ENCODE measurements at regions not wholly inside any gene's neighbourhood (a gene's known extent, or its start where the extent isn't known, plus 50 kb on each side); places are given as distances from the start of the nearest gene placed in this dataset.

DNA sequence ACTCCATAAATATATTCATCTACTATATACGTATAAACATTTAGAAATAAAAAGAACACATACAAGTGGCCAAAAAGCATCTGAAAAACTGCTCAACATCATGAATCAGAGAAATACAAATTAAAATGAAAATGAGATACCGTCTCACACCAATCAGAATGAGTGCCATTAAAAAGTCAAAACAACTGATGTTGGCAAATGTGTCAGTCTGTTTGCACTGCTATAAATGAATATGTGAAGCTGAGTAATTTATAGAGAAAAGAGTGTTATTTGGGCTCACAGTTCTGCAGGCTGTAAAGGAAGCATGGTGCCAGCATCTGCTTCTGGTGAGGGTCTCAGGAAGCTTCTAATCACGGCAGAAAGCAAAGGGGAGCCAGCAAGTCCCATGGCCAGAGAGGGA is 620.3 kb upstream of the CCDC54 start:
- DNase-seq (ENCODE audit: low spot score) = no peak

DNA sequence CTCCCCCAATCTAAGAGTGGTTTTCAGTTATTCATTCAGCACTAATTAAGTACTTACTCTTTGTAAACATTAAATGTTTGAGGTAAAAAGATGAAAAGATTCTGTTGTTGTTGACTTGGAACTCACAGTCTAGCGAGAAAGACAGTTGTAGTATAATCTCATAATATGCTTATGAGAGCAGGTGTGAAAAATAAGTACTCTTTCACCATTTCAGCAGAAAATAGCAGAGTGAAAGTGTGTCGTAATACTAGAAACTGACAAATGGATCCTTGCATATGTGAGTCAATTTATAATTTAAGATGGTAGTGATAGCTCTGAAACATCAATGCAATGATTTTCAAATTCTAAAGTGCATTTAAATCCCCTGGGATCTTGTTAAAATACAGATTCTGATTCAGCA is 618.8 kb upstream of the CCDC54 start:
- no peak for DNase-seq (ENCODE audit: low spot score)

DNA sequence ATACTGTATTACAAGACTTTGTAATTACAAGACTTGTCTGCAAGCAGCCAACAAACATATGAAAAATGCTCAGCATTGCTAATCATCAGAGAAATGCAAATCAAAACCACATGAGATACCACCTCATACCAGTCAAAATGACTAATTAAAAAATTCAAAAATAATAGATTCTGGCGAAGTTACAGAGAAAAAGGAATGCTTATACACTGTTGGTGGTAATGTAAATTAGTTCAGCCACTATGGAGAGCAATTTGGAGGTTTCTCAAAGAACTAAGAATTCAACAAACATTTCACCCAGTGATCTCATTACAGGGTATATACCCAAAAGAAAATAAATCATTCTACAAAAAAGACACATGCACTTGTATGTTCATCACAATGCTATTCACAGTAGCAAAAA is 617.5 kb upstream of the CCDC54 start:
- DNase-seq (ENCODE audit: low spot score) = no peak

DNA sequence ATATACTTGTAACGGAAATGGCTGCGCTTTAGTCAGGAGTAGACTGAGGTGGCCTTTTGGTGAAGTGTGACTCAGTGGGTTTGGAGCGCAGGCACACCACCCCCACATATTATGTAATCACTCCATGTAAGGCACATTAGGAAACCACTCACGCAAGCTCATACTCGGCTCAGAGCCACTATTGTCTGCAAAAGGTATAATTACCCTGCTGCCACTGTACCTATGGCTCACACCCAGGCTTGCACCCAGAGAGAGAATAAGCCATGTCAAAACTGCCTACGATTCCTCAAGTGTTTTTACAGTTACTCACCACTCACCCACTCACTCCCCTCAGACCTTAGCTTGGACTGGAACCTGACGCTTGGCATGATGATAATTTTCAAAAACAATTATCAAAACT is 611.9 kb upstream of the CCDC54 start:
- no peak for DNase-seq (ENCODE audit: low spot score)

DNA sequence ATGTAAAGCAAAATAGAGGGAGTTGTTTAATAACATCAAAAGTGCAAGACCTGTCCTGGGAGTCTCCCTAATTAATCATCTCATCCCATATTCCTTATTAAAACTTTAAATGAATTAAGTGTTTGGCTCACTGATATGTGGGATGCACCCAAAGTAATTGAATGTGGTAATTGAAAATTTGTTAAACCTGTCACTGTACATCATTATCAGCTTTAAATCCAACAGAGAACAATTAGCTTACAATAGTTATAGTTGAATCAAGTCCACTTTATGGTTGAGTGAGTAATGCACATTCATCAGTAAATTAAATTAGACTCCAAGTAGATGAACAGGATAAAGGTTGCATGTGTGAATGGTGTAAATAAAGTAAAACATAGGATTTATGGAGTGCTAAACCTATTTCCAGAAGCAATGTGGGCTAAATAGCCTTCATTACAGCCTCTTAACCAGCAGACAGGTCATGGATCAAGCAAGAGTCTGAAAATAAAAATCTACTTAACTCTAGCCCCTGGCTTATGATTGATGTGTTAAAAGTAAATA is 608.2 kb upstream of the CCDC54 start:
- no peak for DNase-seq (ENCODE audit: low spot score)

DNA sequence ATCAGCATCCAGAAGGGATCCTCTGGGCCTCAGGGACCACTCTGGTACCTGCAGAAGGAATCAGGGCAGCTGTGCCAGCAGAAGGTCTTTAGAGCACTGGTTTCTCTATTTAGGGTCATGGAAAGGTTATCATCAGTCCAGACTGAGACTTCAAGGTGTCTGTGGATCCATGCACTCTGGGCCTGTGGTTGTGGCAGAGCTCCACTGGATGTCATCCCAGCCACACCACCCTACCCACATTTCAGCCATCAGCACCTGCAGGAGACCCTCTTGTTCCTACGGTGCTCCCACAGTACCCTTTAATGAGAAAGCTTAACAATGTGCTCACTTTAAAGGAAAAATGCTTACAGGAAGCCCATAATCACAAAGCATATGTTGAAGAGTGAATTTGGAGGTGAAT is 603.4 kb upstream of the CCDC54 start:
- DNase-seq (ENCODE audit: low spot score) = no peak

DNA sequence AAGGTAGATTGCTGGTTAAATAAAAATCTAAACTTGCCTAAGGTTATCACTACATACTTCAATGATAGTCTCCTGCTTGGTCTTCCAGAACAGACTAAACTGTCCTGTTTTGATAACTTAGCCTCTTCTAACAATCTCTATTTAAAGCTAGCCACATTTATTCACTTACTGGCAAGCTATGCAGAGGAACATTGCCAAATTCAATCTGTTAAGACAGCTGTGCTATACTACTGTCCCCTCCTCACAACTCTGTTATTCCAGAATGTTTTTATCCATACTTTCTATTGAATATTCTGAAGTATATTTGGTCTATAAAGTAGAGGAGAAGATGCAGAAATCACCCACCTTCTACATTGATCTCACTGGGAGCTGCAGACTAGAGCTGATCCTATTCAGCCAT is 594.0 kb upstream of the CCDC54 start:
- no peak for DNase-seq (ENCODE audit: low spot score)

DNA sequence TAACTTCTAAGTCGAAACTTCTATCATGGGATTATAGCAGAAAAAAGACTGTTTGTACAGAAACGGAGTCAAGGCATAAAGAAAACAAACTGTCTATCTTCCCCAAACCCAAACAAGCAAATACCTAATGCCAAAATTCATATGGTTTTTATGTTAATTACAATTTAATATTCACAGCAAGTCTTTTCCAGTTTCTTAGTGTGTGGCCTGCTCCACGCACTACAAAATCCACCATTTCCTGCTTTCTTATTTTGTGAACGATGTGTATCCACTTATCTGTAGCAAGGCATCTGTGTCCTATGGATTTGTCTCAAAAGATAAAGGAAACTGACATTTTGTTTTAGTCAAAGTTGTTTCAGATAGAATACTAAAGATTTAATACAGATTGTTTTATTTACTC is 588.0 kb upstream of the CCDC54 start:
- DNase-seq (ENCODE audit: low spot score) = no peak

DNA sequence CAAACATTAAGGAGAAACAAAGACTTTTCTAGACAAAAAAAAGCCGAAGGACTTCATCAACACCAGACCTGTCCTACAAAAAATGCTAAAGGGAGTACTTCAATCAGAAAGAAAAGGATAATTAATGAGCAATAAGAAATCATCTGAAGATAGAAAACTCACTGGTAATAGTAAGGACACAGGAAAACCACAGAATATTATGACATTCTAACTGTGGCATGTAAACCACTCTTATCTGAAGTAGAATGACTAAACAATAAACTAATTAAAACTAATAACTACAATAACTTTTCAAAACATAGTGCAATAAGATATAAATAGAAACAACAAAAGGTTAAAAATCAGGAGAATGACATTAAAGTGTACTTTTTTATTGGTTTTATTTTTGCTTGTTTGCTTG is 584.5 kb upstream of the CCDC54 start:
- no peak for DNase-seq (ENCODE audit: low spot score)

DNA sequence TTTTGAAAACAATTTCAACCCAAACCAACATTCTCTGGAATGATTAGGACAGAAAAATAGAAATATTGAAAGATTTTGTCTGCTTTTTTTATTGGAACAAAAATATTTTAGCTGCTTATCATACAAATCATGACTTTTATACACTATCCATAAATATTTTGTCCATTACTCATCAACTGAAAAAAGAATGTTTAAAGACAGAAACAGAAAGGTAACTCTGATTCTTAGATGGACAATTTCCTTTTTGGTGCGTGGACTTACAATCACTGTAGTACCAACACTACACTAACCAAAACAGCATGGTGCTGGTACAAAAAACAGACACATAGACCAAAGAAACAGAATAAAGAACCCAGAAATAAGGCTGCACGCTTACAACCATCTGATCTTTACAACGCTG is 582.8 kb upstream of the CCDC54 start:
- no peak for DNase-seq (ENCODE audit: low spot score)

DNA sequence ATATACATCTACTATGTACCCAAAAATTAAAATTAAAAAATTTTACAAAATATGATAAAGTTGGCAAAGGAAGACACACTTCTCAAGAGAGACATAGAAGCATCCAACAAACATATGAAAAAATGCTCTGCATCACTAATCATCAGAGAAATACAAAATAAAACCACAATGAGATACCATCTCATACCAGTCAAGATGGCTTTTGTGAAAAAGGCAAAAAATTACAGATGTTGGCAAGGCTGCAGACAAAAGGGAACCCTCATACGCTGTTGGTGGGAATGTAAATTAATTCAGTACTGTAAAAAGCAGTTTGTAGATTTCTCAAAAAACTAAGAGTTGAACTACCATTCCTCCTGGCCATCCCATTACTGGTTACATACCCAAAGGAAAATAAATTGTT is 581.7 kb upstream of the CCDC54 start:
- DNase-seq (ENCODE audit: low spot score) = no peak

DNA sequence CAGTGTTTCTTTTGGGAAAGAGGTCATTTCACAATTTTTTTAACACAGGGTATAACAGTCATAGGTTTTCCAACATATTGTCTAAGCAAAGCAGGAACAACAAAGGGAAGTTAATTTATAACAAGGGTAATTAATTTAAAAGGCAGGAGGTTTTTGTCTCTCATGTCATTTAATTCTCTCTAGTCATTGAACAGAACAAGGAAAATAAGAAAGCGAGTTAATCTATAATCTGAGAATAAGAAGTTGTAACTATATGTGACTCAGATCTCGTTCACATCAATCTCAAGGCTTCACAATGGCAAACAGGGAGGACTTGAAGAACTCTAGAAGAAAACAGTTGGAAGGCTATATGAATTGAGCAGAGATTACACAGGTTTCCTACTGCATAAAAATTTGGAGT is 579.8 kb upstream of the CCDC54 start:
- no peak for DNase-seq (ENCODE audit: low spot score)

DNA sequence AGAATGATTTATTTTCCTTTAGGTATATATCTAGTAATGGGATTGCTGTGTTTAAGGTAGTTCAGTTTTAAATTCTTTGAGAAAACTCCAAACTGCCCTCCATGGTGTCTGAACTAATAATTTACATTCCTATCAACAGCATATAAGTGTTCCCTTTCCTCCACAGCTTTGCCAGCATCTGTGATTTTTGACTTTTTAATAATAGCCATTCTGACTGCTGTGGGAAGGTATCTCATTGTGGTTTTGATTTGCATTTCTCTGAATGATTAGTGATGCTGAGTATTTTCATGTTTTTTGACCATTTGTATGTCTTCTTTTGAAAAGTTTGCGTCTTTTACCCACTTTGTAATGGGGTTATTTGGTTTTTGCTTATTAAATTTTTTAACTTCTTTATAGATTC is 571.6 kb upstream of the CCDC54 start:
- no peak for DNase-seq (ENCODE audit: low spot score)

DNA sequence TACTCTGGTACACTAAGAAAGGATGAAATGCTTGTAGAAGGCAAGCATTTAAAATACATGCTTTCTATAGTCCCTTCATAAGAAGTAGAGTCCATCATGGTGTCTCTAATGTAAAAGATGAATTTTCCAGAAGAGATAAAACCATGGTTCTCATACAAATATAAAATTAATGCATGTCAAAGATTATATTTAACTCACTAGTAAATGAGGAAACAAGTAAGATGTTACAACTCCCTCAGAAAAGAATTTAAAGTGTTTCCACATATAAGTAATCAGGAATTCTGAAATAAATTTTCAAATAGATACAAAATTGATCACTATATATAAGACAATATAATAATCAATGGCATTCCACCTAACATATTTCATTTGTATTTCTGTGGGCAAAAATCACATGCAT is 570.3 kb upstream of the CCDC54 start:
- no peak for DNase-seq (ENCODE audit: low spot score)

DNA sequence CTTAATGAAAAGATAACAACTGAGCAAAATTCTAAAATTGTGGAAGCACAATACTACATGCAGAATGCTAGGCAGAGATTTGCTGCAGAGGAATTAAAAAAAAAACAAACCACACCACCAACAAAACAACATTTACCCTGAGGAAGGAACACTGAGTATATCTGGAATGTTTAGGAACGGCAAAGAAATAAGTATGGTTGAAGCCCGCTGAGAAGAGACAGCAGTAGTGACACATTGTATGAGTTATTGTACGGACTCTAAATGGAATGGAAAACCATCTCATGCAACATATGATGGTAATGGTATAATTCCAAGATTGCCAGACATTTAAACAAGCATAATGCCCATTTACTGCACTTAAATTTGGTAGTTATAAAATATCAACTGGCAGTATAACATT is 568.2 kb upstream of the CCDC54 start:
- DNase-seq (ENCODE audit: low spot score) = no peak

DNA sequence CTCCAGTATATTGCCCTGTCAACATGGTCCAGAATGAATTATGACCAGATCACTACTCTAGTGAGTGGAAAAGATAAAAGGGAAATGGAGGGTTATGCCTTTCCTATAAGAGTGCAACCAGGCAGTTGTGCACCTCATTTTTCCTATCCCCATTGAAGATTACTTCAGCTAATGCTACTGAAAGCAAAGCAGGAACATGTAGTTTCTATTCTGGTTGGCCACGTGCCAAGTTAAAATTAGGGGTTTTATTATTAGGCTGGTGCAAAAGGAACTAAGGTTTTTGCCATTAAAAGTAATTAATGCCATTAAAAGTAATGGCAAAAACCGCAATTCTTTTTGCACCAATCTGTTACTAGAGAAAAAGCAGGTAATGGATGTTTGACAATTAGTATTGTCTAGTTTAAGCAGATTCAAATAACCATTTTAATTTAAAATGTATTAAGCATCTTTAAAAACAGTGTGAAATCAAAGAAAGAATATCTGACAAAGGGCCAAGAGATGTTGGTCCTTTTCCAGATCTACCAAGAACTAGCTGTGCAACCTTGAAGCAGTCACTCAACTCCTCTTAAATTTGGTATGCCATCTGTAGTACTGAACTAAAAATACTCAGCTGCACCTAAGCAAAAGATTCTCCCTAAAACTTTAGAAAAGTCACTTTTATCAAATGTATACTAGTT is 567.5 kb upstream of the CCDC54 start:
- no peak for DNase-seq (ENCODE audit: low spot score)

DNA sequence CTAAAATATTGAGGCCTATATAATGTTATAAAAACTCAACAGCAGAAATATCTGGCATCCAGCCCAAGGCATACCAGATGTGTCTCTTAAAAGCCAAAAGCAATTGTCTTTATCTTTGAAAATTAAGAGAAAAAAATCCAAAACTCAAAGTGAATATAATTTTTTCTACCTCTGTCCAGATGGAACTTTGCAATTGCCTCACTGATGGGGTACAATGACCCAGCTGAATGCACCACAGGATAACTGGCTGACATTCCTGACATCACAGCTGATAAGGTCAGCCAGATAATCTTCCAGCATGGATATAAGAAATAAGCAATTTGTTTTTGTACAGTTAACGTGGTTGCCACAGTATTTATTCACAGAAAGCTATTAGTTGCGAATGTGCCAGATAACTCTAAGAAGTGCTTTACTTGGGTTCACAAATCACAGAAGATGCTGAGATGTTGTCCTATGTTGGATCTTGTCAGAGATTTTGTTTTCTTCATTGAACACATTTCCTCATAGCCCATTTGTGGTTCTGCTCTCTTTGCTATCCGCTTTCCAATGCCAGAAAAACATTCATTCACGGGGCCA is 566.9 kb upstream of the CCDC54 start:
- DNase-seq (ENCODE audit: low spot score) = no peak

DNA sequence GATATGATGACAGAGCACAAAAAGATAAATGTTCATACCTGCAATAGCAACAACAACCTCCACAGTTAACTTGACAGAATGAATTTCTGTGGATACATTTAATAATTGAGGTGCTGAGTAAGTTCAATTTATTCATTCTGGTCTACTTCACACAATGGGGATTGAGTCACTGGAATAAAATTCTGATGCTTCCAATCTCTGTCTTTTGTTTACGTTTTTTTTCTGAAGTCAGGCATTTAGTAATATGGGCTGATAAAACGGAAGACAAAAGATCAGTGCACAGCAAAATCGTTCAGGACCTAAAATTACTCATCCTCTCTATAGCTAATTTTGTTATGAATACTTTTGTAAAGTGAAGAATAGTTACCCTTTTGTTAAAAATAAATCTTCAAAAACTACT is 565.9 kb upstream of the CCDC54 start:
- DNase-seq (ENCODE audit: low spot score) = no peak

DNA sequence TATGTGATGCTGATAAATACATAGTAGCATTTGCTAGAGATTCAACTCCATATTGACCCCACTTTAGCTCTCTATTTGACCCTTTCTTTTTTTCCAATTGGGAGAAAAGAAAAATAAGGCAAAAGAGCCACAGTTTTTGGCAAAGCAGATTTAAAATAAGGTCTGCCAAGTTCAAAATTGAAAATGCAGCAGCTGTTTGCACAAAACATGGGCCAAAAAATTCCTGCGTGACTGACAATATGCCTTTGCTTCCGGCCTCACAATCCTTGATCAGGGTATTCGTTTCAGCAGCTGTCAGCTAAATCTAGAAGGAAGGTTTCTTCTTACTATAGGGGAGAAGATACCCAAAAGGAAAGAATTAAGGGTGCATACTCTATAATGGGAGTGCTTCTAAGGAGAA is 563.5 kb upstream of the CCDC54 start:
- DNase-seq (ENCODE audit: low spot score) = no peak

DNA sequence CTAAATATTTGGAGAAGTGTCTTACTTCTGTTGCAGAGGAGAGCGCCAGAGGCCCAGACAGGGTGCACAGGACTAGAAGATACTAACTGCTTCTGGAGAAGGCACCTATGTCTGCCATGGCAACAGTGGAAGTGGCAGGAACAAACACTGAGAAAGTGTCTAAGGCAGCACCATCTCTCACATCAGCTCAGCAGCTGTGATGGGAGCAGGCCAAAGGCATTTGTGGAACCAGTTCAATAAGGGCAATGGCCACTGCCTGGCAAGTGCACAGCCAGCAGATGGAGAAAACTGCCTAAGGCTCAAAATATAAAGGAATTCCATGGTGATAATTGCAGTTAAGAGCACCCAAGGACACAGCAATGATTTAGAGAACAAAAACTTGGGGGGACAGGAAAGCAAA is 563.0 kb upstream of the CCDC54 start:
- DNase-seq (ENCODE audit: low spot score) = no peak

DNA sequence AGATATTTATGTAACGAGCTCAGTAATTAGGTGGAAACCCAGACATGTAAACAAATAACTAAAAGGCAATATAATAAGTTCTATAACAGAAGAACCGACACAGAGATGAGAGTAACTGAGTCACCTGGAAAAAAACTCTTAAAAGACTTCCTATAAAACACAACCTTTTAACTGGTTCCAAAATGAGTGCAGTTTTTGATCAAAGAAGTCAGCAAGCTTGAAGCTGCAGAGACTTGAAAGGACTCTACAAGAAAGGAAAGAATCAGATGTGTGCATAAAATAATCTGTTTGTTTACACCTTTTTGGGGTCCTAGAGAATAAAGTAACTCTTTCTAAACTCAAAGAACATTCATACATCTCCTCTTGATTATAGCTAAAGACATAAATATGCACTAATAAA is 560.4 kb upstream of the CCDC54 start:
- DNase-seq (ENCODE audit: low spot score) = no peak

DNA sequence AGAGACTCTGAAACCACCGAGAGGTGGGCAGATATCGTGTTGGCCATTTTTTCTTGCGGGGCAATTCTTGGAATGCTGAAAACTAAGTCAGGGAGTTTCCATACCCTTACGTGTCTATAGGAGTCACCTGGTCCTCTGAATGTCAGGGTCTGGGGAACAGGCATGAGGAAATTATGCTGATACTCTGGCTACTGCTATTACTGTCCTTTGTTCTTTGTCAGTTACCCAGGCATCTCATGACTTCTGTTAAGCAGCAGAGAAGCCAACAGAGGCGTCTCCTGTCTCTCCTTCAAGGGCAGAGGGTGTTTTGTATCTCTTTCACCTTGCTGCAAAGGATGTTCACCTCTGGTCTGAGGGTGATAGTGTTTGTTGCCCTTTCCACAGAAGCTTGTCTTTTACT is 559.5 kb upstream of the CCDC54 start:
- DNase-seq (ENCODE audit: low spot score) = no peak

DNA sequence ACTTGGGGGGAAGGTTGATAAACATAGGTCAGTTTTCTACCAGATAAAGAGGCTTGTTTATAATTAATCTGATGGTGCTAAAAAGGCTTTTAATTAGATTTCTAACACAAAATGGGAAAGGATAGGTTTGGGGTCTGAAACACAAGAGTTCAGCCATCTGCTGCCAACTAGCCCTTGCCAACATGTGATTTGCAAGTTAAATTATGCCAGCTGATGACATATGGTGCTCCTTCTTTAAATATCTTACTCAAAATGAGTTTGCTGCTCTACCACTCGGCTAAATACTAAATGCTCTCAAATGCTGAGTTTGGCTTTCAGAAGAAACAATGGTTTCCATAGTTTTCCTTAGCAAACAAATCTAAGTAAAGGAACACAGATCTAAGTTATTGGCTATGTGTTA is 557.8 kb upstream of the CCDC54 start:
- DNase-seq (ENCODE audit: low spot score) = no peak

DNA sequence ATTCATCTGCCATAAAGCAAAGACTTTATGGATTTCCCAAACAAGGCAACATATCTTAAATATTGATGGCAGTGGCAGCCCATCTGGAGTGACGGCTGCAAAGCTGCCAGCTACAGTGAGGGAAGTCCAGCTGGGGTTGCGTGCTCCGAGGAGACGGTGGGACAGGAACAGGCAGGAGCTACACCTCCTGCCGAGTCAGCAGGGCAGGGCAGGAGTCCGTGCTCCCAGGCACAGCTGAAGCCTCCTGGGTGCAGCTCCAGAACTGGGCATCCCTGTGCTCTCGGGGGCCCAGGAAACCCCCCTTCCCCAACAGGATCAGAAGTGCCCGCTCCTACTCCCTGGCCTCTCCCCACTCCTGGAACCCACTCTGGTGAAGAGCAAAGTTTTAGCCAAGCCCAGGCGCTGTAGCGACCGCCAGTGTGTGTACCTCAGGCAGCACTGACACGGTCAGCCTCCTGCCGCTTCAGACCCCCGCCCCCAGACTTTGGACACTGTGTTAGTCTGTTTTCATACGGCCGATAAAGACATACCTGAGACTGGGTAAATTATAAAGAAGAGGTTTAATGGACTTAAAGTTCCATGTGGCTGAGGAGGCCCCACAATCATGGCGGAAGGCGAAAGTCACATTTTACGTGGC is 556.4 kb upstream of the CCDC54 start:
- DNase-seq (ENCODE audit: low spot score) = no peak
